ENCODE measurements at regions not wholly inside any gene's neighbourhood (a gene's known extent, or its start where the extent isn't known, plus 50 kb on each side); places are given as distances from the start of the nearest gene placed in this dataset.

- Histone ChIP-seq H3K36me3 (no peaks in the 10 kb centered on the region), H3K4me3 (no peak overlapping the region), H3K9me3 (peaks cover 3% of the 10 kb centered on the region), H3K27ac (no peak overlapping the region), H3K27me3 (replicated peaks; ENCODE audit: insufficient read depth) (no peaks in the 10 kb centered on the region), H3K4me1 (ENCODE audit: control insufficient read depth in 1 of 2, low read depth in 2 of 2) (no peaks in the 10 kb centered on the region)
- ATAC-seq (ENCODE audit: insufficient number of reproducible peaks, low FRiP score, low read depth) (no peak), DNase-seq (ENCODE audit: low spot score) (no peak)
- TF ChIP-seq, protein P1, sequence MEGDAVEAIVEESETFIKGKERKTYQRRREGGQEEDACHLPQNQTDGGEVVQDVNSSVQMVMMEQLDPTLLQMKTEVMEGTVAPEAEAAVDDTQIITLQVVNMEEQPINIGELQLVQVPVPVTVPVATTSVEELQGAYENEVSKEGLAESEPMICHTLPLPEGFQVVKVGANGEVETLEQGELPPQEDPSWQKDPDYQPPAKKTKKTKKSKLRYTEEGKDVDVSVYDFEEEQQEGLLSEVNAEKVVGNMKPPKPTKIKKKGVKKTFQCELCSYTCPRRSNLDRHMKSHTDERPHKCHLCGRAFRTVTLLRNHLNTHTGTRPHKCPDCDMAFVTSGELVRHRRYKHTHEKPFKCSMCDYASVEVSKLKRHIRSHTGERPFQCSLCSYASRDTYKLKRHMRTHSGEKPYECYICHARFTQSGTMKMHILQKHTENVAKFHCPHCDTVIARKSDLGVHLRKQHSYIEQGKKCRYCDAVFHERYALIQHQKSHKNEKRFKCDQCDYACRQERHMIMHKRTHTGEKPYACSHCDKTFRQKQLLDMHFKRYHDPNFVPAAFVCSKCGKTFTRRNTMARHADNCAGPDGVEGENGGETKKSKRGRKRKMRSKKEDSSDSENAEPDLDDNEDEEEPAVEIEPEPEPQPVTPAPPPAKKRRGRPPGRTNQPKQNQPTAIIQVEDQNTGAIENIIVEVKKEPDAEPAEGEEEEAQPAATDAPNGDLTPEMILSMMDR (IDR thresholded peaks at IDR 0.05) = no peak
Measured at GRCh38 chr6:81969814-81970213, 217.3 kb upstream of the TENT5A start.

DNA sequence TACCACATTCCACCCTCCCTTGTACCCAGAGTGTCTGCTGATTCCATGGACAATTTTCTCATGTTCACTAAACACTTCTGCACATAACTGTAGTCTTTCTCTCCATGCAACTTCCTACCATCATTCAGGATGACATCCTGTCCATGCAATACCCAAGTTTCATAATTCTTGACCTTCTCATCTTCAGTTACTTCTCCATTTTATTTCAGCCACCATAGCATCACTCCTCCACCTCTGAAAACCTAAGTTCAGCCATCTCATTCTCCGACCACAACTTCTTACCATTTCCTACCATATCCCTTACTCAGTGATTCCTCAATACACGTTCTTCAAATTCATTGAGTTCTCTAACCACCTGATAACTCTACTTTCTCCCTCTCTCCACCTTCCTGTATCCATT lies 216.5 kb upstream of the TENT5A start:
- no peaks in the 10 kb centered on the region for H3K27me3 ChIP-seq (replicated peaks; ENCODE audit: insufficient read depth)
- no peak overlapping the region for H3K27ac ChIP-seq
- ATAC-seq (ENCODE audit: insufficient number of reproducible peaks, low FRiP score, low read depth) = no peak
- TF ChIP-seq, protein P1 (IDR thresholded peaks at IDR 0.05) = no peak
- no peaks in the 10 kb centered on the region for H3K36me3 ChIP-seq
- H3K4me3 ChIP-seq = no peak overlapping the region
- H3K9me3 ChIP-seq = peaks cover 3% of the 10 kb centered on the region
- no peak for DNase-seq (ENCODE audit: low spot score)
- no peaks in the 10 kb centered on the region for H3K4me1 ChIP-seq (ENCODE audit: control insufficient read depth in 1 of 2, low read depth in 2 of 2)

GRCh38 chr6:81966968-81967367 lies 214.5 kb upstream of the TENT5A start:
- H3K4me1 ChIP-seq (ENCODE audit: control insufficient read depth in 1 of 2, low read depth in 2 of 2) = no peaks in the 10 kb centered on the region
- ATAC-seq (ENCODE audit: insufficient number of reproducible peaks, low FRiP score, low read depth) (no peak), DNase-seq (ENCODE audit: low spot score) (no peak)
- no peaks in the 10 kb centered on the region for H3K9me3 ChIP-seq
- H3K27ac ChIP-seq = no peak overlapping the region
- TF ChIP-seq, protein P1 (IDR thresholded peaks at IDR 0.05) = no peak
- no peaks in the 10 kb centered on the region for H3K36me3 ChIP-seq
- no peaks in the 10 kb centered on the region for H3K27me3 ChIP-seq (replicated peaks; ENCODE audit: insufficient read depth)
- H3K4me3 ChIP-seq = no peak overlapping the region

- Histone ChIP-seq H3K4me3 (no peak overlapping the region), H3K27ac (no peak overlapping the region), H3K4me1 (ENCODE audit: control insufficient read depth in 1 of 2, low read depth in 2 of 2) (no peaks in the 10 kb centered on the region), H3K36me3 (no peaks in the 10 kb centered on the region), H3K27me3 (replicated peaks; ENCODE audit: insufficient read depth) (no peaks in the 10 kb centered on the region), H3K9me3 (peaks cover 3% of the 10 kb centered on the region)
- TF ChIP-seq, protein P1 (IDR thresholded peaks at IDR 0.05) = no peak
- ATAC-seq (ENCODE audit: insufficient number of reproducible peaks, low FRiP score, low read depth) (no peak), DNase-seq (ENCODE audit: low spot score) (no peak)
Measured at GRCh38 chr6:81962198-81962597, 209.7 kb upstream of the TENT5A start.

DNA sequence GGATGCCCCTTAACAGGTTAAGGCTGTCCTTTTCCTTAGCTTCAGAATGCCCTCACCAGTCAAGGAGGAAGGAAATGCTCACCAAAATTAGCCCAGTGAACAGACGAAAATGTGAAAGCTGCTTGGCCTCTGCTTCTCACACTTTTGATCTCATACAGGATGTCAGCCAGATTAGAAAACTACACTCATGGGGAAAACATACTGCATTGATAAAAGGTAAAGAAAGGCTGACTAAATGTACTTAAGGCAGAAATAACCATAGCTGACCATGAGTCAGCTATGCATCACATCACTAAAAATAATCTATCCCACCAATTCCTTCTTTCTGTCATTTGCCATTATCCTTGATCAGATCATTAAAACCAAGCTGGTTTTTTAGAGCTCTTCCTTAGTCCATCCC lies 198.4 kb upstream of the TENT5A start:
- TF ChIP-seq, protein P1 (IDR thresholded peaks at IDR 0.05) = no peak
- no peaks in the 10 kb centered on the region for H3K27me3 ChIP-seq (replicated peaks; ENCODE audit: insufficient read depth)
- H3K36me3 ChIP-seq = no peaks in the 10 kb centered on the region
- no peak overlapping the region for H3K27ac ChIP-seq
- H3K4me3 ChIP-seq = no peak overlapping the region
- H3K4me1 ChIP-seq (ENCODE audit: control insufficient read depth in 1 of 2, low read depth in 2 of 2) = peaks cover 4 to 8% of the 10 kb centered on the region in 2 donors
- DNase-seq (ENCODE audit: low spot score) (no peak), ATAC-seq (ENCODE audit: insufficient number of reproducible peaks, low FRiP score, low read depth) (no peak)
- no peaks in the 10 kb centered on the region for H3K9me3 ChIP-seq

All from thoracic aorta (tissue), 2 donors.